MM.1S (cell line): ENCODE measurements at regions not wholly inside any gene's neighbourhood (a gene's known extent, or its start where the extent isn't known, plus 50 kb on each side); places are given as distances from the start of the nearest gene placed in this dataset.

Source experiments
- EZH2 ChIP-seq: fragments of 300-600 bp; sonication (generic); optimal IDR thresholded peaks from 2 replicates; pipeline ENCODE3; 2017; ENCODE audit warnings: low read depth, mild to moderate bottlenecking, antibody characterized with exemption, low read length, mixed read lengths
- TF ChIP-seq, protein P1 (sequence below): fragments of 300-600 bp; sonication (generic); IDR thresholded peaks from 2 replicates; pipeline ENCODE4 v1.5.1; 2016; ENCODE audit warnings: antibody characterized with exemption, low read length, mixed read lengths

DNA sequence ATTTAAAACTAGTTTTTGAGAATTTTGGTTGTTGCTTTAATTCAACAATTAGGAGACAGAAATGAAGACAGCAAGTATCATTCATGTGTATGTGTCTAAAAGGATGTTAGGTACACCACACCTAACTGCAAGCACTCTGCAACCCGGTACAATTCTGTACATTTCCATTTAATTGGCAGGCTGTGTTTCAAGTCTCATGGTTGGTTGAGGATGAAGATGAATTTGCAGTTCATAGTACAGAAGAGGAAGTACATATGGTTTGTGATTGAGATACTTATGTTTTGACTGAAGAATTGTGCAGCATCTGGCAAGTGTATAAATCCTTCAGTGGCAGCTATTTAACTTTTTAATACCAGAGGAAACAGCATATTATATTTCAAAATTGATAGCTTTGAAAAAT, 628.7 kb upstream of the ZNF608 start:
- TF ChIP-seq, protein P1, sequence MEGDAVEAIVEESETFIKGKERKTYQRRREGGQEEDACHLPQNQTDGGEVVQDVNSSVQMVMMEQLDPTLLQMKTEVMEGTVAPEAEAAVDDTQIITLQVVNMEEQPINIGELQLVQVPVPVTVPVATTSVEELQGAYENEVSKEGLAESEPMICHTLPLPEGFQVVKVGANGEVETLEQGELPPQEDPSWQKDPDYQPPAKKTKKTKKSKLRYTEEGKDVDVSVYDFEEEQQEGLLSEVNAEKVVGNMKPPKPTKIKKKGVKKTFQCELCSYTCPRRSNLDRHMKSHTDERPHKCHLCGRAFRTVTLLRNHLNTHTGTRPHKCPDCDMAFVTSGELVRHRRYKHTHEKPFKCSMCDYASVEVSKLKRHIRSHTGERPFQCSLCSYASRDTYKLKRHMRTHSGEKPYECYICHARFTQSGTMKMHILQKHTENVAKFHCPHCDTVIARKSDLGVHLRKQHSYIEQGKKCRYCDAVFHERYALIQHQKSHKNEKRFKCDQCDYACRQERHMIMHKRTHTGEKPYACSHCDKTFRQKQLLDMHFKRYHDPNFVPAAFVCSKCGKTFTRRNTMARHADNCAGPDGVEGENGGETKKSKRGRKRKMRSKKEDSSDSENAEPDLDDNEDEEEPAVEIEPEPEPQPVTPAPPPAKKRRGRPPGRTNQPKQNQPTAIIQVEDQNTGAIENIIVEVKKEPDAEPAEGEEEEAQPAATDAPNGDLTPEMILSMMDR = no peak
- TF ChIP-seq EZH2 = no peak
